GM06990 (cell line): ENCODE measurements at regions not wholly inside any gene's neighbourhood (a gene's known extent, or its start where the extent isn't known, plus 50 kb on each side); places are given as distances from the start of the nearest gene placed in this dataset.

Source experiments
- DNase-seq: peaks from one replicate; pipeline ENCODE4 v3.0.0-alpha.2; 2011; ENCODE audit not compliant: insufficient read length; ENCODE audit errors: extremely low read depth
- H3K27me3 ChIP-seq: replicated peaks from 2 replicates; pipeline ENCODE4 v1.6.0; 2011; ENCODE audit warnings: low read length; ENCODE audit not compliant: control insufficient read depth, insufficient read depth
- H3K36me3 ChIP-seq: 2 replicates; pipeline ENCODE4 v1.5.1; 2011; ENCODE audit warnings: low read length; ENCODE audit not compliant: control insufficient read depth, insufficient read depth
- H3K4me3 ChIP-seq: replicated peaks from 2 replicates; pipeline ENCODE4 v1.5.1; 2011; ENCODE audit warnings: low read depth, mild to moderate bottlenecking, control low read depth, low read length
- CTCF ChIP-seq: IDR thresholded peaks from 2 replicates; pipeline ENCODE4 v1.5.1; 2011; ENCODE audit warnings: low read length, control low read depth, mild to moderate bottlenecking, inconsistent platforms; ENCODE audit not compliant: insufficient read depth, poor library complexity, severe bottlenecking

GRCh38 chr9:1303932-1304331, 253.8 kb downstream of the DMRT2 start:
- TF ChIP-seq CTCF = no peak
- Histone ChIP-seq H3K36me3 (no peaks in the 10 kb centered on the region), H3K27me3 (no peaks in the 10 kb centered on the region; the same call in 1 of the 2 replicates), H3K4me3 (no peak overlapping the region)
- no peak for DNase-seq

GRCh38 chr9:1311462-1312042, 261.4 kb downstream of the DMRT2 start:
- no peak for DNase-seq
- H3K27me3 ChIP-seq = no peaks in the 10 kb centered on the region
- no peak overlapping the region for H3K4me3 ChIP-seq
- TF ChIP-seq CTCF = no peak
- H3K36me3 ChIP-seq = no peaks in the 10 kb centered on the region

GRCh38 chr9:1319436-1319835, 269.3 kb downstream of the DMRT2 start:
- H3K36me3 ChIP-seq = no peaks in the 10 kb centered on the region
- DNase-seq = no peak
- no peak for TF ChIP-seq CTCF
- H3K27me3 ChIP-seq = no peaks in the 10 kb centered on the region
- no peak overlapping the region for H3K4me3 ChIP-seq

GRCh38 chr9:1320051-1320557, 269.9 kb downstream of the DMRT2 start:
- H3K27me3 ChIP-seq = no peaks in the 10 kb centered on the region
- no peak for TF ChIP-seq CTCF
- H3K36me3 ChIP-seq = no peaks in the 10 kb centered on the region
- no peak overlapping the region for H3K4me3 ChIP-seq
- no peak for DNase-seq

- Histone ChIP-seq H3K36me3 (no peaks in the 10 kb centered on the region), H3K4me3 (no peak overlapping the region), H3K27me3 (no peaks in the 10 kb centered on the region)
- no peak for DNase-seq
- TF ChIP-seq CTCF = no peak
Observed at GRCh38 chr9:1320607-1321195, 270.5 kb downstream of the DMRT2 start.
